HFFc6 (cell line): ENCODE measurements at regions not wholly inside any gene's neighbourhood (a gene's known extent, or its start where the extent isn't known, plus 50 kb on each side); places are given as distances from the start of the nearest gene placed in this dataset.

Experiments used
- DNase-seq: peaks from one replicate; pipeline ENCODE4 v3.0.0-alpha.2; 2018
- H3K27ac Mint-ChIP-seq: 2 replicates; pipeline ENCODE4 v1.8.0; 2020; ENCODE audit warnings: mild to moderate bottlenecking, mixed read lengths
- H3K27me3 Mint-ChIP-seq: 2 replicates; pipeline ENCODE4 v1.8.0; 2021; ENCODE audit warnings: mild to moderate bottlenecking, moderate library complexity, mixed read lengths; ENCODE audit not compliant: insufficient read depth
- H3K36me3 Mint-ChIP-seq: 2 replicates; pipeline ENCODE4 v1.8.0; 2021; ENCODE audit warnings: low read depth, mixed read lengths
- H3K4me1 Mint-ChIP-seq: 2 replicates; pipeline ENCODE4 v1.8.0; 2020; ENCODE audit warnings: low read depth, mixed read lengths
- H3K4me3 Mint-ChIP-seq: 2 replicates; pipeline ENCODE4 v1.8.0; 2020; ENCODE audit warnings: mild to moderate bottlenecking, moderate library complexity, mixed read lengths
- H3K9me3 Mint-ChIP-seq: 2 replicates; pipeline ENCODE4 v1.8.0; 2020; ENCODE audit warnings: mild to moderate bottlenecking, mixed read lengths
- TF ChIP-seq, protein P1 (sequence below): fragments of 200-600 bp; sonication (generic); IDR thresholded peaks from 2 replicates; pipeline ENCODE4 v1.5.0; 2021; ENCODE audit warnings: antibody characterized with exemption, mild to moderate bottlenecking

DNA sequence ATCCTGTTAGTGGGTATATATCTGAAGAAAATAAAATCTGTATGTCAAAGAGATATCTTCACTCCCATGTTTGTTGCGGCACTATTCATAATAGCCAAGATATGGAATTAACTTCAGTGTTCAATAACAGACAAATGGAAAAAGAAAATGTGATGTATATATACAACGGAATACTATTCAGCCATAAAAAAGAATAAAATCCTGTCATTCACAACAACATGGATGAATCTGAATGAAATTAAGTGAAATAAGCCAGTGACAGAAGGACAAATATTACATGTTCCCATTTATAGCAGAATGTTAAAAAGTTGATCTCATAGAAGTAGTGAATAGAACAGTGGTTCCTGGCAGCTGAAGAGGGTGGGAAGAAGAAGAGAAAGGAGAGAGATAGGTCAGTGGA lies 239.1 kb upstream of the RUNX1 start:
- H3K4me1 Mint-ChIP-seq: peaks cover 21% of the 10 kb centered on the region
- DNase-seq: no peak
- H3K4me3 Mint-ChIP-seq: no peak overlapping the region
- peaks cover 23% of the 10 kb centered on the region for H3K36me3 Mint-ChIP-seq
- H3K27ac Mint-ChIP-seq: no peak overlapping the region
- TF ChIP-seq, protein P1, sequence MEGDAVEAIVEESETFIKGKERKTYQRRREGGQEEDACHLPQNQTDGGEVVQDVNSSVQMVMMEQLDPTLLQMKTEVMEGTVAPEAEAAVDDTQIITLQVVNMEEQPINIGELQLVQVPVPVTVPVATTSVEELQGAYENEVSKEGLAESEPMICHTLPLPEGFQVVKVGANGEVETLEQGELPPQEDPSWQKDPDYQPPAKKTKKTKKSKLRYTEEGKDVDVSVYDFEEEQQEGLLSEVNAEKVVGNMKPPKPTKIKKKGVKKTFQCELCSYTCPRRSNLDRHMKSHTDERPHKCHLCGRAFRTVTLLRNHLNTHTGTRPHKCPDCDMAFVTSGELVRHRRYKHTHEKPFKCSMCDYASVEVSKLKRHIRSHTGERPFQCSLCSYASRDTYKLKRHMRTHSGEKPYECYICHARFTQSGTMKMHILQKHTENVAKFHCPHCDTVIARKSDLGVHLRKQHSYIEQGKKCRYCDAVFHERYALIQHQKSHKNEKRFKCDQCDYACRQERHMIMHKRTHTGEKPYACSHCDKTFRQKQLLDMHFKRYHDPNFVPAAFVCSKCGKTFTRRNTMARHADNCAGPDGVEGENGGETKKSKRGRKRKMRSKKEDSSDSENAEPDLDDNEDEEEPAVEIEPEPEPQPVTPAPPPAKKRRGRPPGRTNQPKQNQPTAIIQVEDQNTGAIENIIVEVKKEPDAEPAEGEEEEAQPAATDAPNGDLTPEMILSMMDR: no peak
- peaks cover 15% of the 10 kb centered on the region for H3K9me3 Mint-ChIP-seq
- H3K27me3 Mint-ChIP-seq: no peaks in the 10 kb centered on the region

DNA sequence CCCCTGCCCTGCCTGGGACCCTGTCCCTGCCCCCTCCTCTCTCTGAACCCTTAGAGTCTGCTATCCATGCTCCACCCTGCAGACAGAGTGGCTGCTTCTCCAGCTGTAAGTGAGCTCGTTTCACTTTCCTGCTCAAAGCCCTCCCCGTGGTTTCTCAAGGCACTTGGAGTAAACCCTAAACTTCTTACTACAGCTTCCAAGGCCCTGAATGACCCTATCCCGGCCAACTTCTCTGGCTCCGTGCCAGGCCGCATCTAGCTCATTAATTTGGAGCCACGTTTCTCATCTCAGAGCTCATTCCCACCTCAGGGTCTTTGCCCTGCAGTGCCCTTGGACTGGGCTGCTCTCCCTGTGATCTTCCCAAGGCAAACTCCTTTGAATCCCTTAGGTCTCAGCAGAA lies 235.1 kb upstream of the RUNX1 start:
- Mint-ChIP-seq H3K4me3 (no peak overlapping the region), H3K9me3 (peaks cover 15% of the 10 kb centered on the region), H3K36me3 (peaks cover 28% of the 10 kb centered on the region), H3K27me3 (no peaks in the 10 kb centered on the region; the same call in 1 of the 2 replicates), H3K4me1 (peaks cover 29% of the 10 kb centered on the region; the same call in 1 of the 2 replicates), H3K27ac (no peak overlapping the region)
- DNase-seq: no peak
- TF ChIP-seq, protein P1: no peak

DNA sequence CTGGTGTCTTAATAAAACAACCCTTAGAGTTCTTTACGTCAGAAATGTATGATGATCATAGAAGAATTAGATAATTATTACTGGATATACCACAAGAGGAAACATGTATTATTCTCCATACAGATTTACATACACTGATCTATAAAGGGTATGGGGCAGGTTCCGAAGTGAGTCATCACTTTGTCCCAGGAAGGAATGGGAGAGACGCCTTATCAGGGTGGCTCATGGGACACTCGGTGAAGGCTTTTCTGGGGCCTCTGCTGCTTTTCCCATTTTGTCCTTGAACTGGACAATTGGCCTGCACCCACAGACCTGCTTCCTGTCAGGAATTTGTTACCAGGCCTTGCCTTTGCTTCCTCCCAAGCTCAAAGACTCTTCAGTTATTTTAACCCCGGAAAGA lies 233.8 kb upstream of the RUNX1 start:
- H3K4me1 Mint-ChIP-seq: peaks cover 30% of the 10 kb centered on the region; the same call in 1 of the 2 replicates
- H3K27ac Mint-ChIP-seq: no peak overlapping the region
- H3K36me3 Mint-ChIP-seq: peaks cover 24% of the 10 kb centered on the region
- H3K9me3 Mint-ChIP-seq: peaks cover 15% of the 10 kb centered on the region
- TF ChIP-seq, protein P1: no peak
- H3K4me3 Mint-ChIP-seq: no peak overlapping the region
- DNase-seq: no peak
- no peaks in the 10 kb centered on the region; the same call in 1 of the 2 replicates for H3K27me3 Mint-ChIP-seq

DNA sequence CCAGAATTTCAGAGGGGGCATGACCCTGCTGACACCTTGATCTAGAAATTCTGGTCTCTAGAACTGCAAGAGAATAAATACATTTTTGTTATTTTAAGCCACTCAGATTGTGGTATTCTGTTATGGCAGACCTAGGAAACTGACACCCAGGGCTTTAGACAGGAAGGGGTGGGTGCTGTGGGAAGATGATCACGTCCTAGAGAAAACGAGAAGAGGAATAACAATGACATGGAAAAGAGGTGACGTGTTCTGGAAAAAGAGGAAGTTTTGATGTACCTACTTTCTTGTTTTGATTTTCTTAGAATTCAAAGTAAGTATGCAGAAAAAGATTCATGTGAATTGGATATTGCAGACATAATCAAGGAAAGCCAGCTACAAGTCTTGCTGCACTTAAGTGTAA lies 232.9 kb upstream of the RUNX1 start:
- Mint-ChIP-seq H3K27ac (no peak overlapping the region), H3K4me1 (peaks cover 37% of the 10 kb centered on the region; the same call in 1 of the 2 replicates), H3K27me3 (no peaks in the 10 kb centered on the region; the same call in 1 of the 2 replicates), H3K36me3 (peaks cover 21% of the 10 kb centered on the region), H3K9me3 (peaks cover 5% of the 10 kb centered on the region), H3K4me3 (no peak overlapping the region)
- no peak for DNase-seq
- TF ChIP-seq, protein P1: no peak

DNA sequence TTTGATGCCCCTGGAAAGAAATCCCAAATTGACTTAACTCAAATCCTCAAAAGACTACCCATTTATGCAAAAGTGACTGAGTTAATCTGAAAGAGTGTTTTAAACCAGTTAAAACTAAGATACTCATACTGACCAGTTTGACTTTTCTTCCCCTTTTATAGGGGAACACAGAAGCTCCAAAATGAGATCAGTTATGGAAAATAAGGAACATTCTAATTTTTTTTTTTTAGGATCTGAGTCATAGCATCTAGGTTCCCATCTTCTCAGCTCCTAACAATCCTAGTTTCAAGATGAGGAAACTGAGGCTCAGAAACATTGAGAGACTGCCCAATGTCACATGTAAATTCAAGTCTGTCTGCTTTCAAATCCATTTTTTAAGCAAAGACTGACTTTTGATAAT lies 231.1 kb upstream of the RUNX1 start:
- peaks cover 38% of the 10 kb centered on the region; the same call in 1 of the 2 replicates for H3K4me1 Mint-ChIP-seq
- H3K27me3 Mint-ChIP-seq: no peaks in the 10 kb centered on the region; the same call in 1 of the 2 replicates
- H3K4me3 Mint-ChIP-seq: no peak overlapping the region
- DNase-seq: no peak
- TF ChIP-seq, protein P1: no peak
- H3K9me3 Mint-ChIP-seq: no peaks in the 10 kb centered on the region
- no peak overlapping the region for H3K27ac Mint-ChIP-seq
- H3K36me3 Mint-ChIP-seq: peaks cover 10% of the 10 kb centered on the region

DNA sequence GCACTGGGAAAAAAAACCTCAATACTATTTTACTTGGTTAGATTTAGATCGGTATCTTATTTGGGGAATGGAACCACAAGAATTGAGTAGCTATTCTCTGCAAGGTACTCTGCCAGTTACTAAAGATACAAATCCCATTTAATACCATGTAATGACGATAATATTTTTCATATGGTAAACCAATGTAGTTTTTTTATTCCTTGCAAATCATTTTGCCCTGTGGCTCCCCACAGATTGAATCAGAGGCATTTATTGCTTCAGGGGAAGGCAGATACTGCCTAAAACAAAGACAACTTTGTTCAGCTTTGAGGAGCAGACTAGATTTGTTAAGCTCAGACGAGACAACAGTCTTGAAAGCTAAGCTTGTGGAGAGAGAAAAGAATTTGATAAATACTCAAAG lies 226.7 kb upstream of the RUNX1 start:
- DNase-seq: no peak
- H3K4me3 Mint-ChIP-seq: no peak overlapping the region
- H3K36me3 Mint-ChIP-seq: peaks cover 16% of the 10 kb centered on the region
- TF ChIP-seq, protein P1: no peak
- no peaks in the 10 kb centered on the region; the same call in 1 of the 2 replicates for H3K27me3 Mint-ChIP-seq
- H3K9me3 Mint-ChIP-seq: peaks cover 5% of the 10 kb centered on the region
- peaks cover 21% of the 10 kb centered on the region; the same call in 1 of the 2 replicates for H3K4me1 Mint-ChIP-seq
- H3K27ac Mint-ChIP-seq: no peak overlapping the region
